K562 (cell line): ENCODE measurements at regions not wholly inside any gene's neighbourhood (a gene's known extent, or its start where the extent isn't known, plus 50 kb on each side); places are given as distances from the start of the nearest gene placed in this dataset.

Experiments
- ATAC-seq: fragments of 200-7000 bp; cut with Tn5 transposase; 3 replicates; pipeline ENCODE4 v1.9.1; 2020; ENCODE audit warnings: moderate library complexity
- BruUV-seq: library from RNA; stranded (reverse); fragments of 400-500 nt; replicated peaks from 2 replicates; lab custom pipeline; 2021; lab: Mats Ljungman, UMichigan
- CTCF ChIA-PET: fragments of 300-600 bp; formaldehyde crosslinking; extraction: SDS; loops from one replicate; lab custom pipeline; 2021; ENCODE audit warnings: low intra/inter-chr PET ratio; lab: Yijun Ruan, JAX
- POLR2A ChIA-PET: fragments of 300-600, 350-650 bp; sonication (Branson Sonifier 250); formaldehyde crosslinking; extraction: SDS; loops from one replicate; lab custom pipeline; 2021; ENCODE audit warnings: antibody characterized with exemption, inconsistent platforms; lab: Yijun Ruan, JAX
- DNase-seq, 4 experiments: peaks; one replicate each; pipeline versions ENCODE4 v3.0.0 to v3.0.0-alpha.2; 2011 to 2018; ENCODE audit warnings: low spot score in 3 of 4, mixed read lengths in 3 of 4; ENCODE audit errors: extremely low read depth in 1 of 4
- FAIRE-seq: peaks from 2 replicates; lab custom pipeline; 2011; peaks lifted over from hg19 to GRCh38; lab: Jason Lieb, UNC
- H2AFZ ChIP-seq: 2 replicates; pipeline ENCODE4 v1.6.0; 2011; ENCODE audit warnings: low read depth, low read length, control low read depth, inconsistent platforms
- H3K27ac ChIP-seq: fragments of 200-600 bp; 3 replicates; pipeline ENCODE4 v1.8.0; 2011; ENCODE audit warnings: low read depth, mild to moderate bottlenecking, control low read depth, inconsistent platforms, low read length, moderate library complexity, mixed read lengths; ENCODE audit errors: extremely low read depth
- H3K27me3 ChIP-seq, 2 experiments: fragments of 300-600 bp in 1 of 2; 2 replicates in 1 of 2; 3 replicates in 1 of 2; pipeline versions ENCODE4 v1.6.0 to v1.8.0; 2011; ENCODE audit warnings: inconsistent platforms in 2 of 2, low read length in 2 of 2, mild to moderate bottlenecking in 1 of 2, mixed read lengths in 1 of 2, moderate library complexity in 1 of 2; ENCODE audit not compliant: control insufficient read depth in 2 of 2, insufficient read depth in 2 of 2
- H3K36me3 ChIP-seq: fragments of 300-600 bp; 3 replicates; pipeline ENCODE4 v1.8.0; 2011; ENCODE audit warnings: mild to moderate bottlenecking, low read length, inconsistent platforms; ENCODE audit not compliant: control insufficient read depth, insufficient read depth
- H3K4me1 ChIP-seq, 2 experiments: fragments of 200-600 bp in 1 of 2; replicated peaks in 1 of 2; 2 replicates in 1 of 2; 3 replicates in 1 of 2; pipeline versions ENCODE4 v1.5.1 to v1.8.0; 2011; ENCODE audit warnings: inconsistent platforms in 2 of 2, low read length in 2 of 2, mild to moderate bottlenecking in 1 of 2, mixed read lengths in 1 of 2, moderate library complexity in 1 of 2; ENCODE audit not compliant: control insufficient read depth in 2 of 2, insufficient read depth in 2 of 2
- H3K4me2 ChIP-seq: 2 replicates; pipeline ENCODE4 v1.6.1; 2011; ENCODE audit warnings: low read length, control low read depth, inconsistent platforms, mixed read lengths; ENCODE audit not compliant: insufficient read depth
- H3K4me3 ChIP-seq: fragments of 200-600 bp; sonication (generic), shearing (Covaris generic); 2 replicates; pipeline ENCODE4 v1.5.1; 2016; ENCODE audit warnings: control low read depth, inconsistent platforms
- H3K79me2 ChIP-seq: fragments of 200-600 bp; 3 replicates; pipeline ENCODE4 v1.8.0; 2011; ENCODE audit warnings: low read length, inconsistent platforms; ENCODE audit not compliant: control insufficient read depth, insufficient read depth
- H3K9ac ChIP-seq, 2 experiments: 2 replicates each; pipeline versions ENCODE4 v1.6.0 to v1.6.1; 2011; ENCODE audit warnings: low read depth in 2 of 2, low read length in 2 of 2, control low read depth in 1 of 2, inconsistent platforms in 1 of 2, mild to moderate bottlenecking in 1 of 2, mixed read lengths in 1 of 2; ENCODE audit not compliant: insufficient read depth in 1 of 2
- H3K9me1 ChIP-seq: one replicate; pipeline ENCODE4 v1.6.0; 2011; ENCODE audit warnings: inconsistent platforms, mild to moderate bottlenecking, low read length, moderate library complexity; ENCODE audit not compliant: control insufficient read depth, insufficient read depth
- H3K9me3 ChIP-seq: replicated peaks from 2 replicates; pipeline ENCODE4 v1.5.1; 2011; ENCODE audit warnings: low read depth, low read length, inconsistent platforms; ENCODE audit not compliant: control insufficient read depth, insufficient read depth
- H4K20me1 ChIP-seq: replicated peaks from 2 replicates; pipeline ENCODE4 v1.6.1; 2011; ENCODE audit warnings: low read length, inconsistent platforms, mixed read lengths; ENCODE audit not compliant: control insufficient read depth, insufficient read depth
- CAMTA2 ChIP-seq: fragments of 250-450 bp; sonication (Bioruptor Pico); conservative IDR thresholded peaks from 2 replicates; pipeline ENCODE4 v1.5.1; 2022
- CREB1 ChIP-seq, 2 experiments: sonication (generic) in 1 of 2; formaldehyde crosslinking in 1 of 2; IDR thresholded peaks; 2 replicates each; pipeline versions ENCODE4 v1.6.1 to v1.8.0; 2012 to 2022; ENCODE audit warnings: inconsistent platforms in 1 of 2, mild to moderate bottlenecking in 1 of 2, missing genetic modification reagents in 1 of 2, moderate library complexity in 1 of 2
- MEF2D ChIP-seq: conservative IDR thresholded peaks from 2 replicates; pipeline ENCODE4 v1.6.1; 2016; ENCODE audit warnings: low read depth, missing genetic modification characterization, missing compliant biosample characterization
- RFX7 ChIP-seq: fragments of 250-450 bp; sonication (Bioruptor Pico); IDR thresholded peaks from 2 replicates; pipeline ENCODE4 v1.5.1; 2021; ENCODE audit warnings: mild to moderate bottlenecking
- TAF7 ChIP-seq: fragments of 450-650 bp; IDR thresholded peaks from 2 replicates; pipeline ENCODE4 v1.6.1; 2016; ENCODE audit warnings: missing genetic modification characterization, missing compliant biosample characterization
- ZNF121 ChIP-seq: sonication (generic); formaldehyde crosslinking; conservative IDR thresholded peaks from 2 replicates; pipeline ENCODE4 v1.8.0; 2022; ENCODE audit warnings: missing genetic modification reagents
- ZNF146 ChIP-seq: IDR thresholded peaks from one replicate; pipeline ENCODE4 v1.6.1; 2018; ENCODE audit warnings: missing compliant biosample characterization; ENCODE audit not compliant: unreplicated experiment
- ZNF766 ChIP-seq: fragments of 200-800 bp; sonication (Bioruptor generic); conservative IDR thresholded peaks from 2 replicates; pipeline ENCODE4 v1.6.1; 2016; ENCODE audit warnings: missing genetic modification characterization, missing compliant biosample characterization
- ZNF79 ChIP-seq: fragments of 250-450 bp; sonication (Bioruptor Pico); IDR thresholded peaks from 2 replicates; pipeline ENCODE4 v1.4.0; 2020; ENCODE audit warnings: low read depth, mild to moderate bottlenecking, moderate library complexity
- ZZZ3 ChIP-seq: fragments of 450-650 bp; IDR thresholded peaks from 2 replicates; pipeline ENCODE4 v1.6.1; 2016; ENCODE audit warnings: antibody characterized with exemption, mild to moderate bottlenecking, moderate library complexity
- WGBS: fragments of 100-300 bp; shearing (Covaris generic); methylation state at CpG from one replicate; pipeline ENCODE4 v1.1.6; 2016; ENCODE audit warnings: low coverage, mixed read lengths; ENCODE audit not compliant: insufficient coverage; ENCODE audit errors: missing lambda C conversion rate; 5-methylcytosine and 5-hydroxymethylcytosine counted together
- in situ Hi-C: fragments of 300-500 bp; cut with MboI; formaldehyde crosslinking; loops from 4 replicates; pipeline ENCODE4 v1.15.0; 2018; ENCODE audit warnings: inconsistent platforms, mixed read lengths
- intact Hi-C: fragments of 100-400 bp; cut with micrococcal nuclease; formaldehyde crosslinking; loops from 2 replicates; pipeline ENCODE4 v1.14.2; 2022
- TF ChIP-seq, protein P1 (sequence below), 2 experiments: fragments of 200-800 bp in 1 of 2; sonication (Bioruptor generic) in 1 of 2; sonication (generic) in 1 of 2; formaldehyde crosslinking in 1 of 2; IDR thresholded peaks in 1 of 2; conservative IDR thresholded peaks in 1 of 2; 2 replicates each; pipeline versions ENCODE4 v1.5.0 to v1.6.1; 2016 to 2020; ENCODE audit warnings: missing compliant biosample characterization in 1 of 2, missing genetic modification characterization in 1 of 2, missing genetic modification reagents in 1 of 2
- TF ChIP-seq, protein P2 (sequence below), 3 experiments: fragments of 200-800 bp in 1 of 3; sonication (Bioruptor generic) in 1 of 3; sonication (generic) in 1 of 3; formaldehyde crosslinking in 1 of 3; IDR thresholded peaks; 2 replicates each; pipeline versions ENCODE4 v1.6.1 to v1.8.0; 2016 to 2022; ENCODE audit warnings: mild to moderate bottlenecking in 2 of 3, missing compliant biosample characterization in 2 of 3, missing genetic modification characterization in 2 of 3, missing genetic modification reagents in 1 of 3

DNA sequence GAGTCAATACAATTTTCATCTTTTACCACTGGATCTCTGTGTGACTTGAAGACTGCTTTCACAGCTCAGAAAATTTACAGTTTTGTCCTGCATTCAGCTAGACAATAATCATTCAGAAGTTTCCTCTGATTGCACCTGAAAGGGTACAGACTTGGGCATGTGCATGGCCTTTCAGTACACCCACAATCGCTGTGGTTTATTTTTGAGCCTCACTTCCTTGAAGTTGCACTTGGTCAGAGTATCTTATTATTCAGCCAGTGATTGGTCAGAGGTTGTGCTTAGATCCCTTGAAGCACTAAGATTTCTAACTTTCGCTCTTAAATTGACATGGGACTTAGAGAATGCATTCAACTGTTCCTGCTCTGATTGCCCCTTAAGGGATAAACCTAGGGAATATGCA, 508.2 kb downstream of the FAM181B start:
- Histone ChIP-seq H3K27me3 (no peaks in the 10 kb centered on the region), H3K4me1 (no peaks in the 10 kb centered on the region), H3K9ac (no peak overlapping the region), H3K27ac (no peak overlapping the region), H2AFZ (no peak overlapping the region), H3K36me3 (no peaks in the 10 kb centered on the region)
- ATAC-seq = no peak
- TF ChIP-seq TAF7 (tag) (no peak), ZNF766 (CRISPR knock-in tag) (no peak), RFX7 (CRISPR knock-in tag) (no peak), ZNF121 (CRISPR knock-in tag) (no peak), CAMTA2 (CRISPR knock-in tag) (no peak), ZNF146 (CRISPR knock-in tag) (no peak), MEF2D (tag) (no peak), ZNF79 (CRISPR knock-in tag) (no peak), CREB1 (IDR thresholded peaks at IDR 0.05) (no peak), CREB1 (CRISPR knock-in tag; IDR thresholded peaks at IDR 0.05) (no peak), ZZZ3 (no peak)
- TF ChIP-seq, protein P1, sequence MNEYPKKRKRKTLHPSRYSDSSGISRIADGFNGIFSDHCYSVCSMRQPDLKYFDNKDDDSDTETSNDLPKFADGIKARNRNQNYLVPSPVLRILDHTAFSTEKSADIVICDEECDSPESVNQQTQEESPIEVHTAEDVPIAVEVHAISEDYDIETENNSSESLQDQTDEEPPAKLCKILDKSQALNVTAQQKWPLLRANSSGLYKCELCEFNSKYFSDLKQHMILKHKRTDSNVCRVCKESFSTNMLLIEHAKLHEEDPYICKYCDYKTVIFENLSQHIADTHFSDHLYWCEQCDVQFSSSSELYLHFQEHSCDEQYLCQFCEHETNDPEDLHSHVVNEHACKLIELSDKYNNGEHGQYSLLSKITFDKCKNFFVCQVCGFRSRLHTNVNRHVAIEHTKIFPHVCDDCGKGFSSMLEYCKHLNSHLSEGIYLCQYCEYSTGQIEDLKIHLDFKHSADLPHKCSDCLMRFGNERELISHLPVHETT (CRISPR knock-in tag; conservative IDR thresholded peaks at IDR 0.05 in 1 of 2, IDR thresholded peaks at IDR 0.05 in 1 of 2) = no peak
- TF ChIP-seq, protein P2, sequence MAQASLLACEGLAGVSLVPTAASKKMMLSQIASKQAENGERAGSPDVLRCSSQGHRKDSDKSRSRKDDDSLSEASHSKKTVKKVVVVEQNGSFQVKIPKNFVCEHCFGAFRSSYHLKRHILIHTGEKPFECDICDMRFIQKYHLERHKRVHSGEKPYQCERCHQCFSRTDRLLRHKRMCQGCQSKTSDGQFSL (CRISPR knock-in tag; IDR thresholded peaks at IDR 0.05) = no peak
- TF ChIP-seq, protein P2 (tag; IDR thresholded peaks at IDR 0.05) = no peak
- TF ChIP-seq, all 486 proteins: peak for 0
- Histone ChIP-seq H4K20me1 (no peaks in the 10 kb centered on the region), H3K9me1 (no peaks in the 10 kb centered on the region), H3K9me3 (peaks cover 3% of the 10 kb centered on the region; the same call in 1 of the 2 replicates), H3K79me2 (no peaks in the 10 kb centered on the region), H3K4me3 (no peak overlapping the region), H3K4me2 (no peak overlapping the region)
- WGBS = 0% methylated on average over 2 of the region's 2 CpGs
- no TSS peak for BruUV-seq
- in situ Hi-C loops (no loop called here), intact Hi-C loops (loop anchor here (10.0 kb wide), 1 partner anchor 581 kb away; no protein-coding TSS in a partner anchor)
- DNase-seq (no peak), FAIRE-seq (no peak)
- ChIA-PET CTCF (no interaction called here), POLR2A (no interaction called here)
